ENCODE measurements at regions not wholly inside any gene's neighbourhood (a gene's known extent, or its start where the extent isn't known, plus 50 kb on each side); places are given as distances from the start of the nearest gene placed in this dataset.

- DNase-seq (ENCODE audit: low spot score, unreplicated experiment): no peak
- peaks cover 3% of the 10 kb centered on the region for H3K9me3 Mint-ChIP-seq (ENCODE audit: low read depth)
- no peaks in the 10 kb centered on the region for H3K27me3 Mint-ChIP-seq
- no peaks in the 10 kb centered on the region for H3K36me3 Mint-ChIP-seq (ENCODE audit: insufficient read depth)
- peak; percentile 9 for TF ChIP-seq CTCF (IDR thresholded peaks at IDR 0.05; ENCODE audit: unreplicated experiment)
- H3K4me3 Mint-ChIP-seq (ENCODE audit: low read depth): no peak overlapping the region
- H3K27ac Mint-ChIP-seq: no peak overlapping the region
- H3K4me1 Mint-ChIP-seq (ENCODE audit: low read depth): peaks cover 9% of the 10 kb centered on the region
Observed at GRCh38 chr2:14288016-14288415, 344.5 kb upstream of the LRATD1 start.

- H3K9me3 Mint-ChIP-seq (ENCODE audit: low read depth): no peaks in the 10 kb centered on the region
- H3K36me3 Mint-ChIP-seq (ENCODE audit: insufficient read depth): no peaks in the 10 kb centered on the region
- TF ChIP-seq CTCF (IDR thresholded peaks at IDR 0.05; ENCODE audit: unreplicated experiment): no peak
- no peaks in the 10 kb centered on the region for H3K27me3 Mint-ChIP-seq
- H3K4me3 Mint-ChIP-seq (ENCODE audit: low read depth): no peak overlapping the region
- peaks cover 15% of the 10 kb centered on the region for H3K4me1 Mint-ChIP-seq (ENCODE audit: low read depth)
- no peak for DNase-seq (ENCODE audit: low spot score, unreplicated experiment)
- H3K27ac Mint-ChIP-seq: peak overlapping the region; percentile 21
Observed at GRCh38 chr2:14292964-14293363, 339.6 kb upstream of the LRATD1 start.

- Mint-ChIP-seq H3K4me1 (ENCODE audit: low read depth) (peaks cover 10% of the 10 kb centered on the region), H3K9me3 (ENCODE audit: low read depth) (no peaks in the 10 kb centered on the region), H3K27ac (no peak overlapping the region), H3K4me3 (ENCODE audit: low read depth) (no peak overlapping the region), H3K36me3 (ENCODE audit: insufficient read depth) (no peaks in the 10 kb centered on the region), H3K27me3 (no peaks in the 10 kb centered on the region)
- TF ChIP-seq CTCF (IDR thresholded peaks at IDR 0.05; ENCODE audit: unreplicated experiment): no peak
- no peak for DNase-seq (ENCODE audit: low spot score, unreplicated experiment)
Observed at GRCh38 chr2:14297340-14297739, 335.2 kb upstream of the LRATD1 start.

- H3K9me3 Mint-ChIP-seq (ENCODE audit: low read depth): no peaks in the 10 kb centered on the region
- DNase-seq (ENCODE audit: low spot score, unreplicated experiment): no peak
- H3K27me3 Mint-ChIP-seq: no peaks in the 10 kb centered on the region
Observed at GRCh38 chr2:14297906-14298305, 334.6 kb upstream of the LRATD1 start.

GRCh38 chr2:14301331-14301730, 331.2 kb upstream of the LRATD1 start:
- Mint-ChIP-seq H3K27ac (peak overlapping the region; percentile 72), H3K27me3 (no peaks in the 10 kb centered on the region), H3K9me3 (ENCODE audit: low read depth) (no peaks in the 10 kb centered on the region), H3K36me3 (ENCODE audit: insufficient read depth) (no peaks in the 10 kb centered on the region), H3K4me1 (ENCODE audit: low read depth) (no peaks in the 10 kb centered on the region), H3K4me3 (ENCODE audit: low read depth) (no peak overlapping the region)
- no peak for TF ChIP-seq CTCF (IDR thresholded peaks at IDR 0.05; ENCODE audit: unreplicated experiment)
- no peak for DNase-seq (ENCODE audit: low spot score, unreplicated experiment)

More at GRCh38 chr2:14297906-14298305, 334.6 kb upstream of the LRATD1 start:
- no peak for TF ChIP-seq CTCF (IDR thresholded peaks at IDR 0.05; ENCODE audit: unreplicated experiment)
- Mint-ChIP-seq H3K4me1 (ENCODE audit: low read depth) (peaks cover 9% of the 10 kb centered on the region), H3K36me3 (ENCODE audit: insufficient read depth) (no peaks in the 10 kb centered on the region), H3K27ac (no peak overlapping the region), H3K4me3 (ENCODE audit: low read depth) (no peak overlapping the region)
